ENCODE measurements at regions not wholly inside any gene's neighbourhood (a gene's known extent, or its start where the extent isn't known, plus 50 kb on each side); places are given as distances from the start of the nearest gene placed in this dataset.

DNA sequence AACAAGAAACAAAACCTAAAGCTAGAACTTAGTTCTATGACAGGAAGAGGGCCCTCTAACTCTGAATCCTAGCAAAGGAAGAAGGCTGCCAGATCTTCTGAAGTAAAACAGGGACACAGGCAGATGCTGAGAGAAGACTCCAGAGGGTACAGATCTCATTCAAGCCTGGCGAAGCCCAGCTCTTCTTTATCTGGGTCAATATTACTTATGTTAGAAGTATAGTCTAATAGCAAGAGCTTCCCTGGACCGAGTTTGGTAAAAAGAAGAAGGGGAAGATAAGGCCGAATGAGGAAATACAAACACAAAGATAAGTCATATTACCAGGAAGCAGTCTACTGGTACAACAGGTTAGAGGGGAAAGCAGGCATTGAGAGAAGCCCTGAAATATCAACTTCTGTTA, 79.9 kb upstream of the CCDC91 start:
- no peak for FAIRE-seq

DNA sequence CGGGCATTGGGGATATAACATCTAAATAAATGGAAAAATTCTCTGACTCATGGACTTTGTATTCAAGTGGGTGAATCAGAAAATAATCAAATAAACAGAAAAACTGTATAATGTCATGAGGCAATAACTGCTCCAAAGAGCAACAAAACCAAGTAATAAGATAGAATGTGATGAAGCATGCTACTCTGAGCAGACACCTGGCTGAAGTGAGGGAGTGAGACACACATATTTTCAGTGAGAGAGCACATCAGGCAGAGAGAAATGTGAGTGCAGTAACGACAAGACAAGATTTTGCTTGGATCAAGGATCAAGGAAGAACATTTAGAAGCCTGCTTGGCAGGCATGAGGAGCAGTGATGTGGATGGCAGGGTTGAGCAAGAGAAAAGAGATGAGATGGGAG, 75.8 kb upstream of the CCDC91 start:
- FAIRE-seq: no peak

DNA sequence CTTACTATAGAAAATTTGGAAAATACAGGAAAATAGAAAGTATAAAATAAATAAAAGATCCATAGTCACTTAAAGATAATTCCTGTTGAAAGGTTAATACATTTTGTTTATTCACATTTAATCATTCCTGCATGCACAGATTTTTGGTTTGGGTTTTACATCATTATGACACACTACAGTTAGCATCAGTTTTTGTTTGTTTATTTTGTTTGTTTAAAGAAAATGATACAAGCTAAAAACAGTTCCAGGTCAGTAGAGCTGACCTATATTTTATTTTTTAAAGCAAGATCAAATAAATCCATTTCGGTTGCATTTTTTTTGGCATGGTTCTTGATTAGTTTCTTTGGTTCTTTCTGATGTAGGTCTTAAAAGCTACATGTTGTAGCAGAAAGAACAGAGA, 68.8 kb upstream of the CCDC91 start:
- no peak for FAIRE-seq

DNA sequence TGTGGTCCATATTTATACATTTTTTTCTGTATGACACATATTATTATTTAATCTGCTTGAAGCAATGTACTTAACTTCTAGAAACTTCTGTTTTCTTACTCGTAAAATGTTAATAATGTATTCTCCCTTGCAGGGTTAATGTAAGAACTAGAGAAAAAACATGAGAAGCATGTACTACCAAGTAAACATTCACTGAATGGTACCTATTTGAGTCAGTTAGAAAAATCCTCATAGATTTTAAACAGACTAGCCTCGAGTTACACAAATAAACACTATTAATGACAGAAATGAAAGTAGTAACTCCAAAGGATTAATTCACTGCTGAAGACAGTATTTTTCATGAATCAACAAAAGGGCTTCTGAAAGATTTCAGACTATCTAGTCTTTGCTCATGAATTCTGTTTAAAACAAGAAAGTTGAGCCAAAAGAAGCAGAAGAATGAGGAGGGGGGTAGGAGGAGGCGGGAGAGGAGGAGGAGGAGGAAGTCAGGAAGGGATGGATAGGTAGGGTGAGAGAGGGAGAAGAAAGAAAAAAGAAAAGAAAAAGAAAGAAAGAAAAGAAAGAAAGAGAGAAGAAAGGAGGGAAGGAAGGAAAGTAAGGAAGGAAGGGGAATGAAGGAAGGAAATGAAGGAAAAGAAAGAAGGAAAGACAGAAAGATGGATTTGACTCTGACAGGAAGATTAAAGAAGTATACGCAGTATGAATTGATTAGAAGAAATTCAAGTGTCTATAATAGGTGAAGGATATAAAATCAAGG, 68.2 kb upstream of the CCDC91 start:
- no peak for FAIRE-seq

DNA sequence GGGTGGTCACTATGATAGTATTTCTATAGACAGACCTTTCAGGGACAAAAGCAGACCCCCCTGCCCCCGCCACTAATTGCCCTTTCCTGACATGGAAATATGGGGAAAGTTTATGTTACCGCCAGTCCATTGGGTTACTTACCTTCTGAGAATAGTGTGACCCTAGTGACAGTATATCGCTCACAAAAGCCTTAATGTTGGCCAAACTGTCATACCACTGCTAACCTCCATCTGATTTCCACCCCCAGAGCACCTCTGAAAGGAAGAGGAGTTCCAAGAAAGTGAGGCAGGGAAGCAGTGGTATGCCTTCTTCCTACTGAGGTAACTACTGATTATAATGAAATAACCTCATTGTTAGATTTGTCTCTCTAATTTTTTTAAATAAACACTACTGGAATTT, 67.5 kb upstream of the CCDC91 start:
- FAIRE-seq: no peak

DNA sequence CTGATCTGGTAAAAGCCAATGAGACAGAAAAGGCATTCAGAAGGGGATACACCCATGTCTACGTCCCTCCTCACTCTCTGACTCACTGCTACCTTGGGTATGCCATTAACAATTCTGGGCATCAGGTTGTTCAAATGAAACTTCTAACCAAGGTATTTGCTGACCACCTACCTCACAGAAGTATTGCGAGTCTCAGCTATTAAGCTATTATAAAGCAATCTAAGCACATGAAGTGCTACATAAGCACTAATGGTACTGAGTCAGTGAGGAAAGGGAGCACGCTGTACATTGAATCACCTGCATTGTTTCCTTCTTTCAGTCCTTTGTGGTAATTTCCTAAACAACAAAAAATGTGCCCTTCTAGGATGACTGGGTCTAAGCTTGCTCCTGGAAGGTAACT, 62.8 kb upstream of the CCDC91 start:
- no peak for FAIRE-seq

DNA sequence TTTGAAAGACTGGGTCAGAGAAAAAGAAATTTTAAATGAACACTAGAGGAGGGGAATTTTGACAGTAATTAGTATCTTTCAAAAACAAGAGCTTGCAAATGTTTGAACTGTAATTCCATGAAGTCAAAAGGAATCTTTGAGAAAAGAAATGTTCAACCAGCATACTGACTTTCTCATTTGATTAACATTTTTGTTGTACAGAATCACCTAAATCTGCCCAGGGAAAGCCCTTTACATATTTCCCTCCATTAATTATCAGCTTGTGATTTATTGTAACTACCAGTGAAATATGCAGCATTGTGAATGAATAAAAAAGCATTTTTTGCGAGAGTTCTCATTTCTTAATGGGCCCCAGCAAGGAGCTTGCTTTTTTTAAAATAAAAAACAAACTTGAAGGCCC, 61.2 kb upstream of the CCDC91 start:
- FAIRE-seq: no peak

DNA sequence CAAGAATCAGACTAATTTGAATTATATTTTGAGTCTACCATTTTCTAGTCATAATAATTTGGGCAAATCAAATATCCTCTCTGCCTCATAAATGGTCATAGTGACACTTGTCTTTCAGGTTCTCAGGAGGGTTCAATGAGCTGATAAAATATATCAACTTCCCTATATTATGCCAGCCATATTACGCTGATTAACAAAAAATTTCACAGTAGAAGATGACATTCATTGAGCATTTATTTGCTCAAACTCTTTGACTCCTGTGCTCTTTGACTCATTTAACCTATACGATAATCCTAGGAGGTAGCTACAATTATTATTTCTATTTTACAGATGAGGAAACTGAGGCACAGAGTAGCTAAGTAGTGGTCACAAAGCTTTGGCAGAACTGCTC, 60.0 kb upstream of the CCDC91 start:
- FAIRE-seq: no peak

DNA sequence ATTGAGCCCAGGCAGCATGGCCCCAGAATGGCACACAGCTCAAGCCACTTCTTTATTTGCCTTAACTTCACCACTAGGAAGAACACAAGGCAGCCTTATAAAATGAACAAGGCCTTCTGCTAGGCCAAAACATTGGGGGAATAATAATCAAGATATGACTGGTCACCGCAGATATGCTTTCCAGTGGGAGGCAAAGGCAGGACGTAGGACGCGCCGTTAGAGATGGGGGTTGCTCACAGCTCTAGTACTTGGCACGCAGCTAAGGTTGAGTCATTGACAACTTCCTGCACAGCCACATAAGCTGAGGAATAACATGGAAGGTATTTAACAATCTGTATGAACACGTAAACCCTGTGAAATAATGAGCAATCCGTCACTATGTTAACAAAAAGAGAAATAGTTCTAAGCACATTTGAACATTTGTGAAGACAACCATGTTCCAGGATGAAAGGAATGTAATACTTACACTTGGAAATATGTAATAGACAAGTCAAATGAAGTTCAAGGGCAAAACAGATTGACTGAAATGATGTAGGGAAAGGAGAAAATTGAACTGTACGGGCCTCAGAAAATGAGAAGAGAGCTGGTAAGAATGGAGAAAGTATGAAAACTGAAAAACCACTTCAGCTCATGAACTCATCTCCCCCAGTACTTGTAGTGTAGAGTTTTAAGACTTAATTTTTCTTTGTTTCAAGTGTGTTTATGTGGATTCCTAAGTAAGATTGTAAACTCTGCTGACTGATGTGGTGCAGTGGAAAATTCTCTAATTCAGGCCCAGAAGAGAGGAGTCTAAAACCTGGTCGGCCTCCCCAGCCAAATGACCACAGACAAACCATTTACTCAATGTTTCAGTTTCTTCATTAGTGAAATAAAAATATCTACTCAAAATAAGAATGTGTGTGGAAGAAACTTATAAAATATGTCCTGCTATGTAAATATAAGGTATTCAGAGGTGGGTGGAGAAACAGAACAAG, 59.3 kb upstream of the CCDC91 start:
- no peak for FAIRE-seq

DNA sequence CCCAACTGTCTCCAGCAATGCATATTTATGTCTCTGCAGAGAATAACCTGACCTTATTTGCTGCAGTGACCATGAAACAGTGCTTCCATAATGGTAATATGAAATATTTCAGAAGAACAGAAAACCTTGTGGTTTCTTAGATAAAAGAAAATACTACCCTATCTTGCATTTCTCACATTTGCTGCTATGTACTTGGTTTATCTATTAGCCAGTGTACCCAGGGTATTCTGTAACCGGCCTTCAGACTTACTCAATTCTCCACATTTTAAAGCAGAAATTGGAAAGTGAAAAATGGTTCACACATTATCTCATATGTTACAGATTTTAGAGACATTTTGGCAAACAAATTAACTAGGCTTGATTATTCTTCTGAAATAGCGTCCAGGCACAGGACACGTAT, 57.9 kb upstream of the CCDC91 start:
- FAIRE-seq: no peak

DNA sequence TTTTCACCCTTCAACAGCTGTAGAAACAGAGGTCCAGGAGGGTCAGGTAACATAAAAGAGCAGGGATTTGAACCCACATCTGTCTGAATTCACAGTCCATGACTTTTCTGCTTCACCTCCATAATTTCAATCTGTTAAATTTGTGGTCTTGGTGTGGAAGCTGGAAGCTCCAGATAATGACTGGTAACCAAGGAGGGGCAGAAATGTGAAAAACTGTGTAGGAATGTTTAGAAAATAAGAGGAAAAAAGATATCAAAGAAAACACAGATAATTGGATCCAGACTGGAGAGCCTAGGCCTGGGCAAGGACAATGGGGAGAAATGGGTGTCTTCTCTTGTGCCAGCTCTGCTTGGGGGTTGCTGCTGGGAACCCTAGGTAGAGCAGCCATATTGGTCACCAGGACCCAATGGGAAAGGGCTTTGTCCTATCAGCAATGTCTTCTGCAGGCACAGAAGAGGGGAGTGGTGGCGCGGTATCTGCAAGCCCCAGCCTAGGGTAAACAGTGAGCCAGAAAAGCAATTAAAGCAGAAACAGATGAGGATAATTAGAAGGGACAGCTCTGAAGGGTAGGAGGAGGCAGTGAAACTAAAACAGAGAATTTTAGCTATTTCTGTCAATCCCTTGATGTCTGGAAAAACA, 54.3 kb upstream of the CCDC91 start:
- FAIRE-seq: no peak

DNA sequence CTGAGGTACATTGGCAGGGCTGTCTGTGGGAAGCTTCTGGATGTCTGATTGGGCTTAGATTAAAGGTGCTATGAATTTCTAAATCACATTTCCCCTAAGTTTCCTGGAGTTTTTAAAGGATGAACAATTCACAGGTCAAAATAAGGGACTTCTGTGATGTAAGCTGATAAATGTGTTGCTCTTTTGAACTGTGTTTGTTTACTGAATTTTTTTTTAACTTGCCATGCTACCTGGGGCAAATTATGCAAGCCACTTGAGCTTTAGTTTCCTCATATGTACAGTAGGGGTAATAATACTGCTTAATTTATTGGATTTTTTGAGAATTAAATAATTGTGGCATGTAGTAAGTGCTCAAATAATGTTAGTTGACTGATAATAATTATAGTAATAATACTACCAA, 52.8 kb upstream of the CCDC91 start:
- FAIRE-seq: no peak

DNA sequence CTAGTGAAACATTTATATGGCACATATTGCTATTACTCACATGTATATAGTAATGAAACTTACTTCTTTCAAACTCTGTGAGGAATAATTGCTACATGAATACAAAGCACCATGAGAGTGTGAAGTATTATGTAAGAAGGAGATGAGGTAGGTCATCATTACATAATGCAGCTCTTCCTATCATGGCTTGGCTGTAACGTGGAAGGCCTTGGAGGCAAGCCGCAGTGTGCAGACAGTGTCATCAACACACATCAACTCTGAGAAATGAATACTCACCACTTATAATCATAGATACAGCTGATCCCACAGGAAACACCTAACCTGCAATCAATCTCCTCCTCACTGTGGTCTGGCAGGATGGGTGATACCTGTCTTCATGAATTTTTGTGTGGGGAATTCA, 49.9 kb upstream of the CCDC91 start:
- no peak for FAIRE-seq

Measured in endometrium (tissue), 2 donors.